Lower lobe of right lung (tissue), 2 donors: ENCODE measurements at regions not wholly inside any gene's neighbourhood (a gene's known extent, or its start where the extent isn't known, plus 50 kb on each side); places are given as distances from the start of the nearest gene placed in this dataset.

Experiments
- ATAC-seq, 2 donors: fragments of 200-7000 bp; cut with Tn5 transposase; one replicate each; pipeline ENCODE4 v1.9.1; 2020 to 2022; ENCODE audit warnings: mild to moderate bottlenecking in 2 of 2, moderate library complexity in 2 of 2
- DNase-seq: peaks from one replicate; pipeline ENCODE4 v3.0.0-alpha.2; 2020
- H3K27ac ChIP-seq: fragments of 200-600 bp; one replicate; pipeline ENCODE4 v1.8.0; 2022
- H3K27me3 ChIP-seq: fragments of 200-600 bp; one replicate; pipeline ENCODE4 v1.8.0; 2022; ENCODE audit warnings: low read depth
- H3K36me3 ChIP-seq: fragments of 200-600 bp; one replicate; pipeline ENCODE4 v1.8.0; 2022; ENCODE audit warnings: mild to moderate bottlenecking
- H3K4me1 ChIP-seq: fragments of 200-600 bp; one replicate; pipeline ENCODE4 v1.8.0; 2022
- H3K4me3 ChIP-seq: fragments of 200-600 bp; one replicate; pipeline ENCODE4 v1.8.0; 2022; ENCODE audit warnings: mild to moderate bottlenecking
- H3K9me3 ChIP-seq: fragments of 200-600 bp; one replicate; pipeline ENCODE4 v1.8.0; 2022
- intact Hi-C: fragments of 100-400 bp; cut with DNase I; formaldehyde crosslinking; loops from one replicate; pipeline ENCODE4 v1.11.0; 2022
- TF ChIP-seq, protein P1 (sequence below): fragments of 200-600 bp; IDR thresholded peaks from one replicate; pipeline ENCODE4 v1.8.0; 2022; ENCODE audit warnings: antibody characterized with exemption, mild to moderate bottlenecking
- donor health status: DM: no; HTN: yes; CAD: no; lungs with severe emphysema.

DNA sequence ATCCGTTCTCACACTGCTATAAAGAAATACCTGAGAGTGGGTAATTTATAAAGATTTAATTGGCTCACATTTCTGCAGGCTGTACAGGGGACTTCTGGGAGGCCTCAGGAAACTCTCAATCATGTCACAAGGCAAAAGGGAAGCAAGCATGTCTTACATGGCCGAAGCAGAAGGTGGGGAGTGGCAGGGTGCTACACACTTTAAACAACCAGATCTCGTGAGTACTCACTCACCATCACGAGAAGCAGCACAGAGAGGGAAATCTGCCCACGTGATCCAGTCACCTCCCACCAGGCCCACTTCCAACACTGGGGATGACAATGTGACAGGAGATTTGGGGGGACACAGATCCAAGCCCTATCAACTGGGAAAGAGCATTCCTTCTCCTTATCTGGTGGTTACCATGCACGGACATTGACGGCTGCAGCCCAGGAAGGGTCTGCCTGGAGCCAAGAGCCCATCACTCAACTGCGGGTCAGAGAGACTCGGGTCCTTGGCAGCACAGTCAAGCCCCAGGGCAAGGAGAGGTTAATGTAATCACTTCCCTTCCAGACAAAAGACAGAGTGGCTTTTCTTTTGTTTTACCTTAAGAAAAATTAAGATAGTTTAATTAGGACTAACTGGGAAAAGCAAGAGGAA is 112.3 kb upstream of the CST7 start:
- H3K4me3 ChIP-seq, result no peak overlapping the region
- intact Hi-C loops, result no loop called here
- H3K27ac ChIP-seq, result no peak overlapping the region
- no peaks in the 10 kb centered on the region for H3K9me3 ChIP-seq
- no peaks in the 10 kb centered on the region for H3K36me3 ChIP-seq
- H3K27me3 ChIP-seq, result no peaks in the 10 kb centered on the region
- TF ChIP-seq, protein P1, sequence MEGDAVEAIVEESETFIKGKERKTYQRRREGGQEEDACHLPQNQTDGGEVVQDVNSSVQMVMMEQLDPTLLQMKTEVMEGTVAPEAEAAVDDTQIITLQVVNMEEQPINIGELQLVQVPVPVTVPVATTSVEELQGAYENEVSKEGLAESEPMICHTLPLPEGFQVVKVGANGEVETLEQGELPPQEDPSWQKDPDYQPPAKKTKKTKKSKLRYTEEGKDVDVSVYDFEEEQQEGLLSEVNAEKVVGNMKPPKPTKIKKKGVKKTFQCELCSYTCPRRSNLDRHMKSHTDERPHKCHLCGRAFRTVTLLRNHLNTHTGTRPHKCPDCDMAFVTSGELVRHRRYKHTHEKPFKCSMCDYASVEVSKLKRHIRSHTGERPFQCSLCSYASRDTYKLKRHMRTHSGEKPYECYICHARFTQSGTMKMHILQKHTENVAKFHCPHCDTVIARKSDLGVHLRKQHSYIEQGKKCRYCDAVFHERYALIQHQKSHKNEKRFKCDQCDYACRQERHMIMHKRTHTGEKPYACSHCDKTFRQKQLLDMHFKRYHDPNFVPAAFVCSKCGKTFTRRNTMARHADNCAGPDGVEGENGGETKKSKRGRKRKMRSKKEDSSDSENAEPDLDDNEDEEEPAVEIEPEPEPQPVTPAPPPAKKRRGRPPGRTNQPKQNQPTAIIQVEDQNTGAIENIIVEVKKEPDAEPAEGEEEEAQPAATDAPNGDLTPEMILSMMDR, result no peak
- ATAC-seq (no peak), DNase-seq (no peak)
- no peaks in the 10 kb centered on the region for H3K4me1 ChIP-seq

- intact Hi-C loops, result no loop called here
- Histone ChIP-seq H3K27ac (no peak overlapping the region), H3K9me3 (no peaks in the 10 kb centered on the region), H3K36me3 (no peaks in the 10 kb centered on the region), H3K27me3 (no peaks in the 10 kb centered on the region), H3K4me3 (no peak overlapping the region), H3K4me1 (no peaks in the 10 kb centered on the region)
- DNase-seq, result no peak
- TF ChIP-seq, protein P1, result no peak
- ATAC-seq, result no peak
Measured at GRCh38 chr20:24837781-24838450, 111.2 kb upstream of the CST7 start.

- Histone ChIP-seq H3K36me3 (no peaks in the 10 kb centered on the region), H3K4me1 (no peaks in the 10 kb centered on the region), H3K4me3 (no peak overlapping the region), H3K27ac (no peak overlapping the region), H3K27me3 (no peaks in the 10 kb centered on the region), H3K9me3 (no peaks in the 10 kb centered on the region)
- ATAC-seq, result peak in 1 of 2 donors; percentile 10
- no peak for DNase-seq
- TF ChIP-seq, protein P1, result no peak
- intact Hi-C loops, result no loop called here
Measured at GRCh38 chr20:24838546-24839535, 110.2 kb upstream of the CST7 start.

- no peaks in the 10 kb centered on the region for H3K27me3 ChIP-seq
- intact Hi-C loops, result no loop called here
- H3K27ac ChIP-seq, result no peak overlapping the region
- no peak for DNase-seq
- no peaks in the 10 kb centered on the region for H3K36me3 ChIP-seq
- TF ChIP-seq, protein P1, result no peak
- H3K9me3 ChIP-seq, result peaks cover under 1% of the 10 kb centered on the region
- no peaks in the 10 kb centered on the region for H3K4me1 ChIP-seq
- no peak for ATAC-seq
- no peak overlapping the region for H3K4me3 ChIP-seq
Measured at GRCh38 chr20:24840121-24840713, 108.9 kb upstream of the CST7 start.

GRCh38 chr20:24842274-24842917 is 106.7 kb upstream of the CST7 start:
- no peak for DNase-seq
- intact Hi-C loops, result no loop called here
- H3K36me3 ChIP-seq, result no peaks in the 10 kb centered on the region

More at GRCh38 chr20:24842274-24842917, 106.7 kb upstream of the CST7 start:
- Histone ChIP-seq H3K27ac (no peak overlapping the region), H3K4me3 (no peak overlapping the region), H3K4me1 (no peaks in the 10 kb centered on the region), H3K27me3 (no peaks in the 10 kb centered on the region), H3K9me3 (peaks cover 4% of the 10 kb centered on the region)
- TF ChIP-seq, protein P1, result no peak
- peak in 1 of 2 donors; percentile 23 for ATAC-seq
